Neuronal stem cell (in vitro differentiated cells): ENCODE measurements at regions not wholly inside any gene's neighbourhood (a gene's known extent, or its start where the extent isn't known, plus 50 kb on each side); places are given as distances from the start of the nearest gene placed in this dataset.
A peak's percentile ranks its signal among the peaks of the same experiment; 100 is the strongest.

Experiments
- DNase-seq: peaks from one replicate; pipeline ENCODE4 v3.0.0-alpha.2; 2013; ENCODE audit warnings: low spot score
- H2AFZ ChIP-seq: one replicate; pipeline ENCODE4 v1.6.1; 2013; ENCODE audit warnings: mild to moderate bottlenecking, low read length, inconsistent platforms
- H2AK5ac ChIP-seq: 2 replicates; pipeline ENCODE4 v1.6.1; 2013; ENCODE audit warnings: low read depth, mild to moderate bottlenecking, inconsistent platforms, low read length, moderate library complexity, mixed read lengths
- H2BK120ac ChIP-seq: 2 replicates; pipeline ENCODE4 v1.6.1; 2013; ENCODE audit warnings: low read depth, mild to moderate bottlenecking, inconsistent platforms, low read length, moderate library complexity, mixed read lengths
- H2BK12ac ChIP-seq: one replicate; pipeline ENCODE4 v1.6.1; 2013; ENCODE audit warnings: low read length, inconsistent platforms
- H2BK15ac ChIP-seq: 2 replicates; pipeline ENCODE4 v1.6.1; 2013; ENCODE audit warnings: mild to moderate bottlenecking, low read length, inconsistent platforms, mixed read lengths
- H2BK5ac ChIP-seq: one replicate; pipeline ENCODE4 v1.6.1; 2013; ENCODE audit warnings: inconsistent platforms, mild to moderate bottlenecking, low read length, moderate library complexity
- H3K14ac ChIP-seq: one replicate; pipeline ENCODE4 v1.6.1; 2013; ENCODE audit warnings: low read length, inconsistent platforms
- H3K18ac ChIP-seq: 2 replicates; pipeline ENCODE4 v1.6.1; 2013; ENCODE audit warnings: low read length, inconsistent platforms
- H3K23ac ChIP-seq: 2 replicates; pipeline ENCODE4 v1.6.1; 2013; ENCODE audit warnings: low read depth, mild to moderate bottlenecking, mixed read lengths, low read length, inconsistent platforms; ENCODE audit not compliant: poor library complexity
- H3K27ac ChIP-seq: replicated peaks from 3 replicates; pipeline ENCODE4 v1.5.1; 2013; ENCODE audit warnings: low read length, inconsistent platforms
- H3K27me3 ChIP-seq, 3 experiments: 2 replicates each; pipeline ENCODE4 v1.6.1; 2013; ENCODE audit warnings: low read length in 3 of 3, mild to moderate bottlenecking in 2 of 3, inconsistent platforms in 1 of 3, low read depth in 1 of 3, mixed read lengths in 1 of 3, moderate library complexity in 1 of 3; ENCODE audit not compliant: control insufficient read depth in 3 of 3, insufficient read depth in 3 of 3
- H3K36me3 ChIP-seq, 2 donors: replicated peaks in 1 of 2; 2 replicates each; pipeline ENCODE4 v1.6.1; 2013; ENCODE audit warnings: low read length in 2 of 2; ENCODE audit not compliant: control insufficient read depth in 2 of 2, insufficient read depth in 2 of 2
- H3K4ac ChIP-seq: 2 replicates; pipeline ENCODE4 v1.6.1; 2013; ENCODE audit warnings: inconsistent platforms, mild to moderate bottlenecking, low read length, moderate library complexity
- H3K4me1 ChIP-seq, 2 donors: 1 replicate in 1 of 2; 2 replicates in 1 of 2; pipeline ENCODE4 v1.6.1; 2013; ENCODE audit warnings: low read length in 2 of 2, low read depth in 1 of 2; ENCODE audit not compliant: control insufficient read depth in 2 of 2, insufficient read depth in 1 of 2
- H3K4me2 ChIP-seq: one replicate; pipeline ENCODE4 v1.6.1; 2013; ENCODE audit warnings: mild to moderate bottlenecking, low read length, inconsistent platforms; ENCODE audit not compliant: insufficient read depth, poor library complexity, severe bottlenecking
- H3K4me3 ChIP-seq, 2 donors: 2 replicates each; pipeline ENCODE4 v1.5.1; 2013; ENCODE audit warnings: low read length in 2 of 2, mild to moderate bottlenecking in 2 of 2, inconsistent platforms in 1 of 2, moderate library complexity in 1 of 2
- H3K79me1 ChIP-seq: one replicate; pipeline ENCODE4 v1.6.1; 2013; ENCODE audit warnings: low read depth, mild to moderate bottlenecking, inconsistent platforms, low read length, moderate library complexity
- H3K9ac ChIP-seq: one replicate; pipeline ENCODE4 v1.6.1; 2013; ENCODE audit warnings: mild to moderate bottlenecking, low read depth, low read length, inconsistent platforms; ENCODE audit not compliant: poor library complexity
- H3K9me3 ChIP-seq, 2 donors: replicated peaks in 1 of 2; 2 replicates each; pipeline versions ENCODE3 to v1.6.1; 2013; ENCODE audit warnings: low read length in 2 of 2, mild to moderate bottlenecking in 2 of 2, inconsistent platforms in 1 of 2, low read depth in 1 of 2, mixed read lengths in 1 of 2, moderate library complexity in 1 of 2; ENCODE audit not compliant: control insufficient read depth in 2 of 2, insufficient read depth in 1 of 2
- H4K8ac ChIP-seq: one replicate; pipeline ENCODE4 v1.6.1; 2013; ENCODE audit warnings: low read depth, mild to moderate bottlenecking, inconsistent platforms, low read length, moderate library complexity
- H4K91ac ChIP-seq: one replicate; pipeline ENCODE4 v1.6.1; 2013; ENCODE audit warnings: low read length, low read depth, mild to moderate bottlenecking, inconsistent platforms; ENCODE audit not compliant: poor library complexity
- WGBS, 2 donors: extraction: QIAGEN DNeasy Blood & Tissue Kit; methylation state at CpG; one replicate each; pipeline ENCODE4 v1.1.7; 2013; ENCODE audit warnings: missing lambda C conversion rate in 2 of 2, mixed read lengths in 1 of 2; ENCODE audit not compliant: insufficient read length in 2 of 2, insufficient replicate concordance in 1 of 2; ENCODE audit errors: extremely low coverage in 2 of 2; 5-methylcytosine and 5-hydroxymethylcytosine counted together

DNA sequence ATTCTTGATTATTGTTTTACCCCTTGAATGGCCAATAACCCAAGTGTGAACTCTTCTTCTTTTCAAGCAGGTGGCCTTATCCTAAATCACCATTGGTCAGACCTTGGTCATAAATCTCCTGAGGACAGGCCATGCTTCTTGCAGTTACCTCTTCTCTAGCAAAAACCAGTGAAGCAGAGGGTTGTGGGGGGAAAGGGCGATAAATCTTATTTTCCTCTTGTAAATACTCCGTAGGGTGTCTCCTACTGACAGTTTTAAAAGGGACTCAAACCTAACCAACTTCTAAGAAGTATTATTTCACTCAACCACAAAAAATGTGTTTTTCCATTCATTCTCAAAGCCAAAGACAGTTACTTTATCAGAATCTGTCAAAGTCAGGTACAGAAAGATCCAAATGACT, 168.1 kb upstream of the RMP24 start:
- no CpG with 5 or more reads among the region's 2 CpGs for WGBS, 2 donors
- H3K4me1 ChIP-seq, result no peaks in the 10 kb centered on the region

DNA sequence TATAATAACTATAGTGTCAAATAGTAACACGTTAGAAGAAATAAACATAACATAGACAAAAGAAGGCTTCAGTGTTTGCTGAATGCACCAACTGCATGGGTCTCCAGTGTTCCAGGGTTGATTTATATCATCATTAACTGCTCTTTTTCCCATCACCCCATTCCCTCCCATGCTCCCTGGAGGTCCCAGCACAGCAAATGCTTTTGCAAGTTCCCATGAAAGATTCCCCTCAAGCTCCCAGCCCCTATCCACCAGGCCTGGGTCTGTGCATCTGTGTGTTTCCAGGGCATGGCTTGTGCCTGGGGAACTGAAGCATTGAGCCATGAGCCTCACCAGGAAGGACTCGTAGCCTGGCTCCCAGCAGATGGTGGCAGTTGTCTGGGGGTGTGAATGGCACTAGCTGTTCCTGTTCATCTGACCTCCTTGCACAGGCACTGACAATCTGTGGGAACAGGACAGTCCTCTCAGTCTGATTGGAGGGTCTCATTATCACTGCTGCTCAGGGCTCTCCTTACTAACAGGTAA, 164.6 kb upstream of the RMP24 start:
- H3K4ac ChIP-seq, result no peak overlapping the region
- WGBS, 2 donors, result no CpG with 5 or more reads among the region's 2 CpGs
- no peak overlapping the region for H3K14ac ChIP-seq
- H3K9ac ChIP-seq, result no peak overlapping the region
- no peaks in the 10 kb centered on the region for H3K79me1 ChIP-seq
- no peaks in the 10 kb centered on the region for H3K9me3 ChIP-seq
- H3K23ac ChIP-seq, result peak overlapping the region; percentile 58
- no peaks in the 10 kb centered on the region for H3K27me3 ChIP-seq
- H3K36me3 ChIP-seq, result no peaks in the 10 kb centered on the region
- H3K4me3 ChIP-seq, result no peak overlapping the region
- H2BK120ac ChIP-seq, result no peak overlapping the region
- no peak for DNase-seq
- H3K18ac ChIP-seq, result no peak overlapping the region
- no peaks in the 10 kb centered on the region for H3K4me1 ChIP-seq
- H3K4me2 ChIP-seq, result no peak overlapping the region
- H2AK5ac ChIP-seq, result no peak overlapping the region
- no peak overlapping the region for H4K91ac ChIP-seq
- H2BK12ac ChIP-seq, result no peak overlapping the region
- no peak overlapping the region for H2BK15ac ChIP-seq
- H2AFZ ChIP-seq, result no peak overlapping the region
- no peak overlapping the region for H2BK5ac ChIP-seq
- no peak overlapping the region for H3K27ac ChIP-seq
- no peak overlapping the region for H4K8ac ChIP-seq

More for the DNA sequence above, 168.1 kb upstream of the RMP24 start:
- no peak for DNase-seq
- Histone ChIP-seq H3K23ac (no peak overlapping the region), H3K36me3 (no peaks in the 10 kb centered on the region), H3K9me3 (no peaks in the 10 kb centered on the region), H3K14ac (no peak overlapping the region), H3K4me3 (no peak overlapping the region), H2BK120ac (no peak overlapping the region), H2AK5ac (no peak overlapping the region), H3K9ac (no peak overlapping the region), H3K4ac (no peak overlapping the region), H2BK15ac (no peak overlapping the region), H3K18ac (no peak overlapping the region), H3K4me2 (no peak overlapping the region), H3K79me1 (no peaks in the 10 kb centered on the region), H2BK12ac (no peak overlapping the region), H4K91ac (no peak overlapping the region), H4K8ac (no peak overlapping the region), H3K27me3 (no peaks in the 10 kb centered on the region), H2BK5ac (no peak overlapping the region), H3K27ac (no peak overlapping the region), H2AFZ (no peak overlapping the region)

DNA sequence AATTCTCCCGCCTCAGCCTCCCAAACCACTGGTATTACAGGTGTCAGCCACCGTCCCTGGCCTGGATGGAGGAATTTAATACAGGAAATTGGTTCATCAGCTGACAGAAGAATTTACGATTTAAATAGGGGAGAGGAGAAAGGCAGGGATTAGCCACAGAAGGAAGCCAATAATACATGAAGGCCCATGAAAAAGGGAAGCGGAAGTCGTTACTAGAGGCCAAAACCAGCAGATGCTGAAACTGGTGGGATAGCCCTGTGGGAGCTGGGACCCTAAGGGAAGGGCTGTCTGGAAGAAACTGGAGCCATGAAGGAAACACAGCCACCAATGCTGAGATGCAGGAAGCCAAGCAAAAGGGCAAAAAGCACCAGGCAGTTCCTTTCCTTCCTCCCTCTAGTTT, 163.7 kb upstream of the RMP24 start:
- Histone ChIP-seq H3K9me3 (no peaks in the 10 kb centered on the region), H3K14ac (no peak overlapping the region), H3K18ac (no peak overlapping the region), H2AFZ (no peak overlapping the region), H4K91ac (no peak overlapping the region), H3K4me2 (no peak overlapping the region), H2BK12ac (no peak overlapping the region), H2BK120ac (no peak overlapping the region), H3K4ac (no peak overlapping the region), H3K9ac (no peak overlapping the region), H2BK15ac (no peak overlapping the region), H2AK5ac (no peak overlapping the region), H3K79me1 (no peaks in the 10 kb centered on the region), H3K27me3 (no peaks in the 10 kb centered on the region), H4K8ac (no peak overlapping the region), H3K23ac (no peak overlapping the region), H2BK5ac (no peak overlapping the region), H3K36me3 (no peaks in the 10 kb centered on the region), H3K4me3 (no peak overlapping the region), H3K4me1 (no peaks in the 10 kb centered on the region), H3K27ac (no peak overlapping the region)
- no peak for DNase-seq
- WGBS, 2 donors, result no CpG with 5 or more reads among the region's 5 CpGs

DNA sequence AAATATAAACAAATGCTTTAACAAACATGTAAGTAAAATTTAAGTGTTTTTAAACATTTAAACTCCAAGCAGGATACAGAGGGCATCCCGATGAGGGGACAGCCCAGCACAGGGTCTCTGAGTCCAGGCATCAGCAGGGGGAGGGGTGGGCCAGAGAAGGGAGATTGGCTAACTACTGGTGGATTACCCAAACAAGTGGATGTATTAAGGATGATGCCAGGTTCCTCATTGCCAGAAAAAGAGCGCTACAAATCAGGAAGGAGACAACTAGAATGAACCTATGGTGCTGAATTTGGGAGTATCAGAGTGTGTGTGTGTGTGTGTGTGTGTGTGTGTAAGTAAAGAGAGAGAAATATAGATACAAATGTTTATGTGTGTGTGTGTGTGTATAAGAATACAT, 162.0 kb upstream of the RMP24 start:
- H3K9ac ChIP-seq, result no peak overlapping the region
- WGBS, 2 donors, result no CpG with 5 or more reads among the region's 2 CpGs
- H3K4me2 ChIP-seq, result no peak overlapping the region

More for the DNA sequence above, 162.0 kb upstream of the RMP24 start:
- H2BK15ac ChIP-seq, result no peak overlapping the region
- H3K27me3 ChIP-seq, result no peaks in the 10 kb centered on the region
- H4K8ac ChIP-seq, result no peak overlapping the region
- no peak overlapping the region for H2BK12ac ChIP-seq
- no peak overlapping the region for H3K18ac ChIP-seq
- H3K4me1 ChIP-seq, result no peaks in the 10 kb centered on the region
- no peak overlapping the region for H2AFZ ChIP-seq
- no peaks in the 10 kb centered on the region for H3K9me3 ChIP-seq
- no peak overlapping the region for H3K27ac ChIP-seq
- H3K4ac ChIP-seq, result no peak overlapping the region
- H4K91ac ChIP-seq, result no peak overlapping the region
- no peak overlapping the region for H2BK5ac ChIP-seq
- no peaks in the 10 kb centered on the region for H3K79me1 ChIP-seq
- no peak overlapping the region for H3K14ac ChIP-seq
- H2BK120ac ChIP-seq, result no peak overlapping the region
- H3K36me3 ChIP-seq, result no peaks in the 10 kb centered on the region
- no peak overlapping the region for H3K23ac ChIP-seq
- no peak overlapping the region for H3K4me3 ChIP-seq
- no peak overlapping the region for H2AK5ac ChIP-seq
- DNase-seq, result no peak
